Cerebellar cortex (tissue), 1 donor: ENCODE measurements at regions not wholly inside any gene's neighbourhood (a gene's known extent, or its start where the extent isn't known, plus 50 kb on each side); places are given as distances from the start of the nearest gene placed in this dataset.

ENCODE experiments used
- DNase-seq: peaks from one replicate; pipeline ENCODE4 v3.0.0-alpha.2; 2015; ENCODE audit warnings: low spot score

GRCh38 chr11:37621662-37622061 lies 1023.6 kb upstream of the RAG2 start:
- DNase-seq, result no peak

DNA sequence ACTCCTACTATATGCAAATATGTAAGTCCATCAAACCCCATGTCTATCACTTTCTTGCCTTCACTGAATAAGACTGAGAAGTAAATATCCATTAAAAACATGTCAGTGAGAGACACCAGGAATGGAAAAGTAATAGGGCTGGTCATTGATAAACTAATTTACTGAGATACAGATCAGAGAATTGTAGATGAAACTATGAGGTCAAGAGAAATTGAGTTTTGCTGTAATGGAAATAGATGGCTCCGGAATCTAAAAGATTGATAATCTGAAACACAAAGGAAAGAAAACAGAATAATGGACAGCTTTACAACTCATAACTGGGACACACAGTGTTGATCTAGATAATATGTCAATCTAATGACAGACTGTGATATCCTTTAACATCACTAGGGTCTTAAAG lies 1018.3 kb upstream of the RAG2 start:
- no peak for DNase-seq

- no peak for DNase-seq
Observed at GRCh38 chr11:37613031-37613430, 1015.0 kb upstream of the RAG2 start.

GRCh38 chr11:37612146-37612545 lies 1014.1 kb upstream of the RAG2 start:
- no peak for DNase-seq

- DNase-seq, result no peak
Observed at GRCh38 chr11:37605229-37605628, 1007.2 kb upstream of the RAG2 start.

GRCh38 chr11:37598381-37598780 lies 1000.3 kb upstream of the RAG2 start:
- no peak for DNase-seq

GRCh38 chr11:37597776-37598175 lies 999.7 kb upstream of the RAG2 start:
- DNase-seq, result no peak

DNA sequence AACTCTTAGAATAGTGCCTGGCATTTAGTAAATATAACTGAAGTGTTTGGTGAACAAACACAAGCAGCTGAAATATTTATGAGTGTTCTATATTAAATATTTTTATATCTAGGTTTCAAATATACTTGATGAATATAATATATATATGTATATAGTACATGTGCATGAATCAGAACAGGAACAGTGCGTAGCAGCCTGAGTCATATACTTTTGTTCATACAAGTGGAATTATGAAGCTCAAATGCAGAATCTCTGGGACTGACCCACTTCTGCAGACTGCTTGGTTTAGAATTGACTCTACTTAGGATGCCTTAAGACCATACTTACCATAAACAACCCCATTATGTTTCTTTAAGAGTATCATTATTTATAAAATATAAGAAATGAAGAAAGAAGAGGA lies 997.8 kb upstream of the RAG2 start:
- DNase-seq, result no peak

DNA sequence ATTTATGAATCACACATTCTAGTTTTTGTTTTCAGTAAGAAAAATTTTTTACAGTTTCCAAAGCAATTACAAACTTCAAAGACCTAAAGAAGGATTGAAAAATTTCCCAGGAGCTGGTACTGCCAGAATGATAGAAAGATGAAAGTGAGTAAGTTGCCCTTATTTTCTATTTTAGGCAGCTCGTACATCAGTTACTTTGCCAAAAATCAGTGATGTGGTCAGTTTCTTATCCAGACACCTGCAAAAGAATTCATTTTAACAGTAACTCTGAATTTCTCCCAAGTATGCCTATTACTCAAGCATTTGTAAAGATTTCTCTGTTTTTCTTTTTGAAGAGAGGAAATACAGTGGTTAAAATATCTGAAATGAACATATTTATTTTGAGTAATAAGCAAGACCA lies 976.3 kb upstream of the RAG2 start:
- no peak for DNase-seq

GRCh38 chr11:37572491-37573171 lies 974.6 kb upstream of the RAG2 start:
- DNase-seq, result no peak

- DNase-seq, result no peak
Observed at GRCh38 chr11:37571246-37571645, 973.2 kb upstream of the RAG2 start.

GRCh38 chr11:37560991-37561390 lies 963.0 kb upstream of the RAG2 start:
- no peak for DNase-seq

GRCh38 chr11:37560346-37560745 lies 962.3 kb upstream of the RAG2 start:
- DNase-seq, result no peak

GRCh38 chr11:37558619-37559210 lies 960.7 kb upstream of the RAG2 start:
- DNase-seq, result no peak

- no peak for DNase-seq
Observed at GRCh38 chr11:37557990-37558389, 960.0 kb upstream of the RAG2 start.

GRCh38 chr11:37552284-37552683 lies 954.2 kb upstream of the RAG2 start:
- DNase-seq, result no peak

GRCh38 chr11:37544491-37544890 lies 946.5 kb upstream of the RAG2 start:
- no peak for DNase-seq

DNA sequence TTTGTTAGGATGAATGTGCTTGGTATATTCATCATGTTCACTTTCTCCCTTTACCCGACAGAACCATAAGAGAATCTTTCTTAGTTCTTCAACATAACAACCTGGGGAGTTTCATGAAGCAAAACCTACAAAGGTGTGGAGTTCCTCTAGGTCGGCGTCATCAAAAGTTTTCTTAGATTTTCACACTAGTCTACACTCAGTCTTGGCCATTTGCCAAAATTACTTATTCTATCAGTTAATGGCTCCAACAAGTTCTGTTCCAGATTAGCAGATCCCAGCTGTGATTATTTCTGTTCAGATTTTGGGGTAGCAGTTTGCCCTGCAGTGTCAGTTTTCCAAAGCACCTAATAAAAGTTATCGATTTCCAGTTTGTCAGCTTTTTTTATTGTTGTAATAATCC lies 935.8 kb upstream of the RAG2 start:
- DNase-seq, result no peak

GRCh38 chr11:37533087-37533486 lies 935.1 kb upstream of the RAG2 start:
- no peak for DNase-seq

DNA sequence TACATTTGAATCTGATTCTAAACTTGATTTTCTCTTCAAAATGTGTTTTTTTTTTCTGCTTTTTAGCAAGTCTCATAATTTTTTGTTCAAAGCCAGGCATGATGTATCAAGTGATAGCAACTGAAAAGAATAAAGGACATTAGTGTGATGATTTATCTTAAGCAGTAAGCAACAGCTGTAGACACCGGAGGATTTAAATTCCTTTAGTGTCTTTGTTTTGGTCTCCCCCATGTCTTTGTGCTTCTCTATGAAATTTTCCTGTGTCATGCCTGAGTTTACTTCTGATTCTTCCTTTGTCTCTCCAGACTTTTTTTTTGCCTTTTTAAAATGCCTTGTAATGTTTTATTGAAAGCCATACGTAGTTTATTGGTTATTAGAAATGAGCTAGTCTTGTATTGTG lies 934.2 kb upstream of the RAG2 start:
- no peak for DNase-seq

DNA sequence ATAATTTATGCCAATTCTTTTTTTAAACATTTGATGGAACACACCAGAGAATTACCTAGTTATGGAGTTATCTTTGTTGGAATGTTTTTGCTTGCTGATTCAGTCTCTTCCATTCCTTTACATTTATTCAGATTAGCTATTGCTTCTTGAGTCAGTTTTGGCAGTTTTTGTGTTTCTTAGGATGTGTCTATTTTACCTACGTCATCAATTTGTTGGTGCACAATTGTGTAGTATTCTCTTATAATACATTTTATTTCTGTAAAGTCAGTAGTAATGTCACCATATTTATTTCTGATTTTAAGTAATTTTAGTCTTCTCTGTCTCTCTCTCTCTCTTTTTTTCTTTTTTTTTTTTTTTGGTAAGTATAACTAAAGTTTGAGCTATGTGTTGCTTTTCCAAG lies 929.5 kb upstream of the RAG2 start:
- no peak for DNase-seq

DNA sequence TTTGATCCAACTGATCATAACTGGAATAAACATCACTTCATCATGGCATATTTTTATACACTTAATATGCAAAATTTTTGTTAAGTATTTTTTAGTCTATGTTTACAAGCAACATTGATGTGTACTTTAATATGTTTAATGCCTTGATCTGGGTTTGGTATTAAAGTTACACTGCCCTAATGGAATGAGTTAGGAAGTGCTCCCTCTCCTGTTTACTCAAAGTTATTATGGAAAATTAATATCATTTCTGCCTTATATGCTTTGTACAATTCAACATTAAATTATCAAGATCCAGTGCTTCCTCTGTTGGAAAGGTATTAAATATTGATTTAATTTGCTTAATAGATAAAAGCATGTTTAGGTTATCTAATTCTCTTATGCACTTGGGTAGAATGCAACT lies 927.3 kb upstream of the RAG2 start:
- no peak for DNase-seq

GRCh38 chr11:37519781-37520180 lies 921.7 kb upstream of the RAG2 start:
- no peak for DNase-seq

- DNase-seq, result no peak
Observed at GRCh38 chr11:37512156-37512780, 914.2 kb upstream of the RAG2 start.
